ENCODE measurements at regions not wholly inside any gene's neighbourhood (a gene's known extent, or its start where the extent isn't known, plus 50 kb on each side); places are given as distances from the start of the nearest gene placed in this dataset.

DNA sequence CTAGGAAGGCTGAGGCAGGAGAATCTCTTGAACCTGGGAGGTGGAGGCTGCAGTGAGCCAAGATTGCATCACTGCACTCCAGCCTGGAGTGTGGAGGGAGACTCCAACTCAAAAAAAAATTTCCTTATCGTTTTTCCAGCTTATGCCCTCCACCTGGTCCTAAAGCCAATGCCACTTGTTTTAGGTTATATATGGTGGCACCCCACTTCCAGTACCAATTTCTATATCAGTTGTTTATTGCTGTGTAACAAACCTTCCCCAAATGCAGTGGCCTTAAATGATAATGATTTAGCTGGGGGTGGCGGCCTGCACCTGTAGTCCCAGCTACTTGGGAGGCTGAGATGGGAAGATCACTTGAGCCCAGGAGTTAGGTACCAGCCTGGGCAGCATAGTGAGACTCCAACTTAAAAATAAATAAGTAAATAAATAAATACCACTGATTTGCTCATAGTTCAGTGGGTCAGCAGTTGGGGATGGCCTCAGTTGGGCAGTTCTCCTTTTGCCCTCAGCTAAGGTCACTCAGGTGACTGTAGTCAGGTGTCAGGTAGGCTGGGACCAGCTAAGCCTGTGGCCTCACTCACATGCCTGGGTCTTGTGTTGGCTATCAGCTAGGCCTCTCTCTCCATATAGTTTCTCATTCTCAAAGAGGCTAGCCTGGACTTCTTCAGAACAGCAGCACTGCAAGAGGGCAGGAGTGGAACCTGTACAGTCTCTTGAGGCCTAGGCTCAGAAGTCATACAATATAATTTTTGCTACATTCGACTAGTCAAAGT is 113.7 kb upstream of the GATA6 start:
- H3K4me1 ChIP-seq (ENCODE audit: control insufficient read depth, insufficient read depth, low read length) = no peaks in the 10 kb centered on the region

DNA sequence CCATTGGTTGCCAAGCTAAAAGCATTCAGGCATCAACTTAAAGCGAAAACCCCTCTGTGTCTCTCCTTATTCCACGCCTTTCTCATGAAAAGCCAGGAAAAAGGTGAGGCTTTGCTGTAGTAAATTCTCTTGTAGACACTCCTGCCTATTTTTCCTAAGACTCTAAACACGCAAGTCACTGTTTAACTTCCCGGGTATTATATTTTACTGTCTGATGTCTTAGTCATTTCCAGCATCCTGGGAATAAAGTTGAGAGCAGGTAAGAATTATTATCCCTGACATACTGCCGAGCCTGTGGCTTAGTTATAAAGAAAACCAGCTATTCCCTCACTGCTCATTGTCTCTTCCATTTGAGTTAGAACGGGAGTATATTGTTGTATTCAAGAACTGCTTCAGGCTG is 112.4 kb upstream of the GATA6 start:
- no peak for DNase-seq (ENCODE audit: low read depth, low spot score)
- WGBS (ENCODE audit: insufficient coverage, insufficient read length) = no CpG with 5 or more reads among the region's 6 CpGs
- H3K4me1 ChIP-seq (ENCODE audit: control insufficient read depth, insufficient read depth, low read length) = no peaks in the 10 kb centered on the region
- H3K9me3 ChIP-seq (ENCODE audit: control insufficient read depth, insufficient read depth, low read length) = no peaks in the 10 kb centered on the region; the same call in 1 of the 2 replicates
- H3K27ac ChIP-seq (ENCODE audit: low read length) = no peak overlapping the region
- H3K27me3 ChIP-seq (ENCODE audit: control insufficient read depth, insufficient read depth, low read length) = no peaks in the 10 kb centered on the region
- H3K4me3 ChIP-seq (ENCODE audit: low read length) = no peak overlapping the region
- H3K36me3 ChIP-seq (ENCODE audit: control insufficient read depth, insufficient read depth, low read length) = no peaks in the 10 kb centered on the region

More for the DNA sequence above, 113.7 kb upstream of the GATA6 start:
- Histone ChIP-seq H3K36me3 (ENCODE audit: control insufficient read depth, insufficient read depth, low read length) (no peaks in the 10 kb centered on the region), H3K4me3 (ENCODE audit: low read length) (no peak overlapping the region), H3K27ac (ENCODE audit: low read length) (no peak overlapping the region), H3K9me3 (ENCODE audit: control insufficient read depth, insufficient read depth, low read length) (no peaks in the 10 kb centered on the region; the same call in 1 of the 2 replicates), H3K27me3 (ENCODE audit: control insufficient read depth, insufficient read depth, low read length) (no peaks in the 10 kb centered on the region)
- no peak for DNase-seq (ENCODE audit: low read depth, low spot score)
- WGBS (ENCODE audit: insufficient coverage, insufficient read length) = no CpG with 5 or more reads among the region's 3 CpGs

DNA sequence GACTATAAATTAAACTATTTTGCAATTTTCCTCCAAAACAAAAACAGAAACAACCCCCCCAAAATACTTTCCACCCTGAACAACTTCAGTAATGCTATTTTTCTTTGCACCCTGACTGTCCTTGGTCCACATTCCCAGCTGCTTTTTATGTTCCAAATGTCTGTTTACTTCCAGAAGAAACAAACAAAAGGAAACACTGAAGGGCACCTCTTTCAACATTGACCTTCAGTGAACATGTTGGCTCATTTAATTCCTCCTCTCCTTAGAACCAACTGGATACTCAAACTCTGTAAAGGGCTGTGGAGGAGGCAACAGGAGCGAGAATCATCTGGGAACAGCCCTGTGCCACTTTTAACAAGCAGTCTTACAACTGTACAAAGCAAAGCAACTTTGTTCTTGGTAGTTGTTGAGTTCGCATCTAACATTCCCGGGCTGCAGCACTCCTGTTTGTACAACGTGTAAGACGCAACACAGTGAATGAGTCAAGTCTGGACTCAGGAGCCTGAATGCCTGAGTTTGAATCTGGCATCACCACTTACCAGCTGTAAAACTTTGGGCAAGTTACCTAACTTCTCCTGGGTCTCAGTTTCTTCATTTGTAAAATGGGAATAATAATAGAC is 111.4 kb upstream of the GATA6 start:
- Histone ChIP-seq H3K27ac (ENCODE audit: low read length) (no peak overlapping the region), H3K9me3 (ENCODE audit: control insufficient read depth, insufficient read depth, low read length) (no peaks in the 10 kb centered on the region; the same call in 1 of the 2 replicates), H3K36me3 (ENCODE audit: control insufficient read depth, insufficient read depth, low read length) (no peaks in the 10 kb centered on the region), H3K27me3 (ENCODE audit: control insufficient read depth, insufficient read depth, low read length) (no peaks in the 10 kb centered on the region), H3K4me3 (ENCODE audit: low read length) (no peak overlapping the region), H3K4me1 (ENCODE audit: control insufficient read depth, insufficient read depth, low read length) (no peaks in the 10 kb centered on the region)
- DNase-seq (ENCODE audit: low read depth, low spot score) = no peak
- no CpG with 5 or more reads among the region's 5 CpGs for WGBS (ENCODE audit: insufficient coverage, insufficient read length)

DNA sequence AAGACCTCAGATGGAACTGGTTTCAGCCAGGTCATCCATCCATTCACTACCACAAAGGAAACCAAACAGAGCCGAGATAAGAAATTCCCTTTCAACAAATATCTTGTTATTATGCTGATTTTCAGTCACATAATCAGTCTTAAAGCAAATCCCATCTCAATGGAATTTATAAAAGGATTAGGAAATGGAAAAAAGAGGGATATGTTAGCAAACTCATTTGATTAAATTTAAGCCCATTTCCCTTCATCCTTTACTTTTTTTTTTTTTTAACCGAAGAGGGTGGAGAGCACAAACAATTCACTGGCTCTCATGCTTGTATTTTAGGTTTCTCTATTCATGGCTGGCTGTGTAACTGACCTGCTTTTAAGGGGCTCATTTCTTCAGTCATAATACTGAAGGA is 109.0 kb upstream of the GATA6 start:
- Histone ChIP-seq H3K4me1 (ENCODE audit: control insufficient read depth, insufficient read depth, low read length) (no peaks in the 10 kb centered on the region), H3K9me3 (ENCODE audit: control insufficient read depth, insufficient read depth, low read length) (no peaks in the 10 kb centered on the region; the same call in 1 of the 2 replicates), H3K36me3 (ENCODE audit: control insufficient read depth, insufficient read depth, low read length) (no peaks in the 10 kb centered on the region), H3K4me3 (ENCODE audit: low read length) (no peak overlapping the region), H3K27ac (ENCODE audit: low read length) (no peak overlapping the region), H3K27me3 (ENCODE audit: control insufficient read depth, insufficient read depth, low read length) (no peaks in the 10 kb centered on the region)
- no CpG with 5 or more reads among the region's 2 CpGs for WGBS (ENCODE audit: insufficient coverage, insufficient read length)
- DNase-seq (ENCODE audit: low read depth, low spot score) = no peak

- Histone ChIP-seq H3K9me3 (ENCODE audit: control insufficient read depth, insufficient read depth, low read length) (no peaks in the 10 kb centered on the region), H3K27ac (ENCODE audit: low read length) (no peak overlapping the region), H3K27me3 (ENCODE audit: control insufficient read depth, insufficient read depth, low read length) (no peaks in the 10 kb centered on the region), H3K4me3 (ENCODE audit: low read length) (no peak overlapping the region), H3K36me3 (ENCODE audit: control insufficient read depth, insufficient read depth, low read length) (no peaks in the 10 kb centered on the region), H3K4me1 (ENCODE audit: control insufficient read depth, insufficient read depth, low read length) (no peaks in the 10 kb centered on the region)
- no CpG with 5 or more reads among the region's 4 CpGs for WGBS (ENCODE audit: insufficient coverage, insufficient read length)
- DNase-seq (ENCODE audit: low read depth, low spot score) = no peak
Observed at GRCh38 chr18:22063102-22063501, 106.3 kb upstream of the GATA6 start.

- H3K4me1 ChIP-seq (ENCODE audit: control insufficient read depth, insufficient read depth, low read length) = no peaks in the 10 kb centered on the region
- no CpG with 5 or more reads among the region's 3 CpGs for WGBS (ENCODE audit: insufficient coverage, insufficient read length)
Observed at GRCh38 chr18:22063672-22064071, 105.7 kb upstream of the GATA6 start.

GRCh38 chr18:22064581-22064980 is 104.8 kb upstream of the GATA6 start:
- Histone ChIP-seq H3K4me3 (ENCODE audit: low read length) (no peak overlapping the region), H3K9me3 (ENCODE audit: control insufficient read depth, insufficient read depth, low read length) (no peaks in the 10 kb centered on the region), H3K36me3 (ENCODE audit: control insufficient read depth, insufficient read depth, low read length) (no peaks in the 10 kb centered on the region), H3K27ac (ENCODE audit: low read length) (no peak overlapping the region), H3K4me1 (ENCODE audit: control insufficient read depth, insufficient read depth, low read length) (no peaks in the 10 kb centered on the region), H3K27me3 (ENCODE audit: control insufficient read depth, insufficient read depth, low read length) (no peaks in the 10 kb centered on the region)
- no peak for DNase-seq (ENCODE audit: low read depth, low spot score)
- no CpG with 5 or more reads among the region's 7 CpGs for WGBS (ENCODE audit: insufficient coverage, insufficient read length)

More at GRCh38 chr18:22063672-22064071, 105.7 kb upstream of the GATA6 start:
- Histone ChIP-seq H3K4me3 (ENCODE audit: low read length) (no peak overlapping the region), H3K36me3 (ENCODE audit: control insufficient read depth, insufficient read depth, low read length) (no peaks in the 10 kb centered on the region), H3K9me3 (ENCODE audit: control insufficient read depth, insufficient read depth, low read length) (no peaks in the 10 kb centered on the region), H3K27me3 (ENCODE audit: control insufficient read depth, insufficient read depth, low read length) (no peaks in the 10 kb centered on the region), H3K27ac (ENCODE audit: low read length) (no peak overlapping the region)
- no peak for DNase-seq (ENCODE audit: low read depth, low spot score)

GRCh38 chr18:22065311-22065710 is 104.1 kb upstream of the GATA6 start:
- Histone ChIP-seq H3K36me3 (ENCODE audit: control insufficient read depth, insufficient read depth, low read length) (no peaks in the 10 kb centered on the region), H3K27me3 (ENCODE audit: control insufficient read depth, insufficient read depth, low read length) (no peaks in the 10 kb centered on the region), H3K9me3 (ENCODE audit: control insufficient read depth, insufficient read depth, low read length) (no peaks in the 10 kb centered on the region), H3K4me1 (ENCODE audit: control insufficient read depth, insufficient read depth, low read length) (no peaks in the 10 kb centered on the region), H3K4me3 (ENCODE audit: low read length) (no peak overlapping the region), H3K27ac (ENCODE audit: low read length) (no peak overlapping the region)
- WGBS (ENCODE audit: insufficient coverage, insufficient read length) = no CpG with 5 or more reads among the region's 5 CpGs
- no peak for DNase-seq (ENCODE audit: low read depth, low spot score)

DNA sequence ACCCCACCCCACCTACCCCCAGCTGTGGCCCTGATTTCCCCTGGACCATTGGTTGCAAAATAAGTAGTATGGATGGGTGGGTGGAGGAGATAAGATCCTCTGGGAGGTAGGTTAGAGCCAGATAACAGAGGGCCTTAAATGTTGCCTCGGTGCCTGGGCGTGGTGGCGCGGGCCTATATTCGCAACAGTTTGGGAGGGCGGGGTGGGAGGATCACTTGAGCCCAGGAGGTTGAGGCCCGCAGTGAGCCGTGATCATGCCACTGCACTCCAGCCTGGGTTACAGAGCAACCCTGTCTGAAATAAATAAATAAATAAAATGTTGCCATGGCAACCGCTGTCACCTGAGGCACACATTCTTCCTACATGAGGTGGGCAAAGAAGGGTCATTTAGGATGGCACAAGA is 103.3 kb upstream of the GATA6 start:
- WGBS (ENCODE audit: insufficient coverage, insufficient read length) = no CpG with 5 or more reads among the region's 9 CpGs
- Histone ChIP-seq H3K36me3 (ENCODE audit: control insufficient read depth, insufficient read depth, low read length) (no peaks in the 10 kb centered on the region), H3K4me3 (ENCODE audit: low read length) (no peak overlapping the region), H3K4me1 (ENCODE audit: control insufficient read depth, insufficient read depth, low read length) (no peaks in the 10 kb centered on the region), H3K27ac (ENCODE audit: low read length) (no peak overlapping the region), H3K27me3 (ENCODE audit: control insufficient read depth, insufficient read depth, low read length) (no peaks in the 10 kb centered on the region), H3K9me3 (ENCODE audit: control insufficient read depth, insufficient read depth, low read length) (no peaks in the 10 kb centered on the region)
- DNase-seq (ENCODE audit: low read depth, low spot score) = no peak

DNA sequence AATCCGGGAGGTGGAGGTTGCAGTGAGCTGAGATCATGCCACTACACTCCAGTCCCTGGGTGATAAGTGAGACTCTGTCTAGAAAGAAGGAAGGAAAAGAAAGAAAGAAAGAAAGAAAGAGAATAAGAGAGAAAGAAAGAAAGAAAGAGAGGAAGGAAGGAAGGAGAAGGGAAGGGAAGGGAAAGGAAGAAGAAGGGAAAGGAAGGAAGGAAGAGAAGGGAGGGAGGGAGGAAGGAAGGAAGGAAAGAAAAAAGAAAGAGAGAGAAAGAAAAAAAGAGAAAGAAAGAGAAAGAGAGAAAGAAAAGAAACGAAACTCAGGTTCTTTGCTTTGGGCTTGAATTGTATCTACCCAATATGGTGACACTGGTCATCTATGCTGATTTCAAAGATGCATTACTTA is 102.3 kb upstream of the GATA6 start:
- no CpG with 5 or more reads among the region's 2 CpGs for WGBS (ENCODE audit: insufficient coverage, insufficient read length)
- no peak overlapping the region for H3K27ac ChIP-seq (ENCODE audit: low read length)
- no peak overlapping the region for H3K4me3 ChIP-seq (ENCODE audit: low read length)

More for the DNA sequence above, 102.3 kb upstream of the GATA6 start:
- Histone ChIP-seq H3K4me1 (ENCODE audit: control insufficient read depth, insufficient read depth, low read length) (no peaks in the 10 kb centered on the region), H3K27me3 (ENCODE audit: control insufficient read depth, insufficient read depth, low read length) (no peaks in the 10 kb centered on the region), H3K36me3 (ENCODE audit: control insufficient read depth, insufficient read depth, low read length) (no peaks in the 10 kb centered on the region), H3K9me3 (ENCODE audit: control insufficient read depth, insufficient read depth, low read length) (no peaks in the 10 kb centered on the region)
- DNase-seq (ENCODE audit: low read depth, low spot score) = no peak

Data from iPS DF 6.9 (cell line).